IMR-90 (cell line): ENCODE measurements at regions not wholly inside any gene's neighbourhood (a gene's known extent, or its start where the extent isn't known, plus 50 kb on each side); places are given as distances from the start of the nearest gene placed in this dataset.

Experiments used
- ATAC-seq: fragments of 200-7000 bp; cut with Tn5 transposase; 2 replicates; pipeline ENCODE4 v1.9.1; 2020; ENCODE audit warnings: low read depth, mild to moderate bottlenecking, moderate library complexity
- BruUV-seq: library from RNA; stranded (reverse); fragments of 400-500 nt; replicated peaks from 2 replicates; lab custom pipeline; 2021; lab: Mats Ljungman, UMichigan
- CTCF ChIA-PET: fragments of 300-600 bp; formaldehyde crosslinking; extraction: SDS; loops from one replicate; lab custom pipeline; 2021; ENCODE audit warnings: antibody characterized with exemption; lab: Yijun Ruan, JAX
- POLR2A ChIA-PET: fragments of 300-600 bp; sonication (Branson Sonifier 250); formaldehyde crosslinking; loops from one replicate; lab custom pipeline; 2022; ENCODE audit warnings: antibody characterized with exemption; ENCODE audit not compliant: unreplicated experiment; lab: Charles Lee
- DNase-seq: peaks from one replicate; pipeline ENCODE4 v3.0.0; 2013
- H2AFZ ChIP-seq: replicated peaks from 2 replicates; pipeline ENCODE3; 2013; ENCODE audit warnings: low read length, mild to moderate bottlenecking; ENCODE audit not compliant: poor library complexity
- H2AK5ac ChIP-seq: 2 replicates; pipeline ENCODE4 v1.6.1; 2013; ENCODE audit warnings: low read depth, low read length, inconsistent platforms
- H2AK9ac ChIP-seq: replicated peaks from 2 replicates; pipeline ENCODE3; 2013; ENCODE audit warnings: mild to moderate bottlenecking, low read depth, low read length, moderate library complexity; ENCODE audit not compliant: poor library complexity
- H2BK120ac ChIP-seq: 2 replicates; pipeline ENCODE4 v1.6.1; 2013; ENCODE audit warnings: low read depth, low read length, inconsistent platforms
- H2BK15ac ChIP-seq: 3 replicates; pipeline ENCODE4 v1.6.1; 2013; ENCODE audit warnings: low read depth, low read length, inconsistent platforms
- H2BK20ac ChIP-seq: 2 replicates; pipeline ENCODE4 v1.6.1; 2013; ENCODE audit warnings: low read depth, mild to moderate bottlenecking, inconsistent platforms, low read length, moderate library complexity
- H2BK5ac ChIP-seq: 2 replicates; pipeline ENCODE4 v1.6.1; 2013; ENCODE audit warnings: mild to moderate bottlenecking, low read depth, low read length, inconsistent platforms; ENCODE audit not compliant: poor library complexity, severe bottlenecking
- H3K14ac ChIP-seq: replicated peaks from 2 replicates; pipeline ENCODE4 v1.6.1; 2013; ENCODE audit warnings: low read depth, low read length, inconsistent platforms
- H3K18ac ChIP-seq: 2 replicates; pipeline ENCODE4 v1.6.1; 2013; ENCODE audit warnings: low read depth, low read length, control low read depth
- H3K23ac ChIP-seq: 2 replicates; pipeline ENCODE4 v1.6.1; 2013; ENCODE audit warnings: low read depth, low read length, inconsistent platforms
- H3K27ac ChIP-seq: 2 replicates; pipeline ENCODE4 v1.5.1; 2013; ENCODE audit warnings: mild to moderate bottlenecking, control low read depth, low read length; ENCODE audit not compliant: insufficient read depth
- H3K27me3 ChIP-seq: 2 replicates; pipeline ENCODE4 v1.6.1; 2013; ENCODE audit warnings: low read length; ENCODE audit not compliant: control insufficient read depth, insufficient read depth
- H3K36me3 ChIP-seq: 2 replicates; pipeline ENCODE4 v1.6.1; 2013; ENCODE audit warnings: low read length, mixed read lengths; ENCODE audit not compliant: control insufficient read depth, insufficient read depth
- H3K4ac ChIP-seq: 2 replicates; pipeline ENCODE4 v1.6.1; 2013; ENCODE audit warnings: low read depth, low read length, inconsistent platforms
- H3K4me1 ChIP-seq: 2 replicates; pipeline ENCODE4 v1.6.1; 2013; ENCODE audit warnings: low read length, mixed read lengths; ENCODE audit not compliant: control insufficient read depth, insufficient read depth
- H3K4me2 ChIP-seq: 2 replicates; pipeline ENCODE4 v1.6.1; 2013; ENCODE audit warnings: low read depth, mild to moderate bottlenecking, control low read depth, low read length, moderate library complexity
- H3K4me3 ChIP-seq: 2 replicates; pipeline ENCODE4 v1.5.1; 2013; ENCODE audit warnings: low read depth, mild to moderate bottlenecking, control low read depth, low read length, moderate library complexity; ENCODE audit not compliant: insufficient read depth
- H3K56ac ChIP-seq: 2 replicates; pipeline ENCODE4 v1.6.1; 2013; ENCODE audit warnings: low read length, inconsistent platforms; ENCODE audit not compliant: insufficient read depth; ENCODE audit errors: extremely low read depth
- H3K79me1 ChIP-seq, 2 experiments: 2 replicates each; pipeline ENCODE4 v1.6.1; 2013; ENCODE audit warnings: low read length in 2 of 2, inconsistent platforms in 1 of 2, low read depth in 1 of 2
- H3K9ac ChIP-seq: 2 replicates; pipeline ENCODE4 v1.6.1; 2013; ENCODE audit warnings: low read depth, low read length, control low read depth
- H3K9me1 ChIP-seq: 2 replicates; pipeline ENCODE4 v1.6.1; 2013; ENCODE audit warnings: low read length, inconsistent platforms; ENCODE audit not compliant: insufficient read depth
- H3K9me3 ChIP-seq: 2 replicates; pipeline ENCODE4 v1.6.1; 2013; ENCODE audit warnings: low read length; ENCODE audit not compliant: control insufficient read depth, insufficient read depth
- H4K20me1 ChIP-seq: 2 replicates; pipeline ENCODE4 v1.6.1; 2013; ENCODE audit warnings: low read length, inconsistent platforms; ENCODE audit not compliant: insufficient read depth
- H4K5ac ChIP-seq: 2 replicates; pipeline ENCODE4 v1.6.1; 2013; ENCODE audit warnings: mild to moderate bottlenecking, low read depth, low read length, control low read depth
- H4K8ac ChIP-seq, 2 experiments: 2 replicates each; pipeline ENCODE4 v1.6.1; 2013; ENCODE audit warnings: low read depth in 2 of 2, low read length in 2 of 2, control low read depth in 1 of 2, inconsistent platforms in 1 of 2
- H4K91ac ChIP-seq: 2 replicates; pipeline ENCODE4 v1.6.1; 2013; ENCODE audit warnings: low read depth, low read length, inconsistent platforms; ENCODE audit not compliant: insufficient read depth
- BHLHE40 ChIP-seq: fragments of 150-350 bp; IDR thresholded peaks from 2 replicates; pipeline ENCODE4 v1.6.1; 2016; ENCODE audit warnings: mild to moderate bottlenecking, low read depth, low read length
- CEBPB ChIP-seq: IDR thresholded peaks from 2 replicates; pipeline ENCODE4 v1.6.1; 2012; ENCODE audit warnings: low read depth, low read length, improper control_type of control experiment
- FOS ChIP-seq: fragments of 150-350 bp; IDR thresholded peaks from 2 replicates; pipeline ENCODE4 v1.6.1; 2016; ENCODE audit warnings: low read depth, low read length
- NFE2L2 ChIP-seq: fragments of 150-350 bp; IDR thresholded peaks from 2 replicates; pipeline ENCODE4 v1.6.1; 2016; ENCODE audit warnings: low read depth, mild to moderate bottlenecking, low read length
- POLR2A ChIP-seq: IDR thresholded peaks from 2 replicates; pipeline ENCODE4 v1.6.1; 2012; ENCODE audit warnings: mild to moderate bottlenecking, low read depth, low read length
- RAD21 ChIP-seq: IDR thresholded peaks from 2 replicates; pipeline ENCODE4 v1.6.1; 2012; ENCODE audit warnings: low read length, improper control_type of control experiment
- RFX5 ChIP-seq: IDR thresholded peaks from 2 replicates; pipeline ENCODE4 v1.8.0; 2012; ENCODE audit warnings: low read depth, mild to moderate bottlenecking, low read length, moderate library complexity
- SMC3 ChIP-seq: fragments of 150-350 bp; IDR thresholded peaks from 2 replicates; pipeline ENCODE4 v1.6.1; 2016; ENCODE audit warnings: low read depth, mild to moderate bottlenecking, antibody characterized with exemption, low read length, moderate library complexity
- USF2 ChIP-seq: fragments of 150-350 bp; IDR thresholded peaks from 2 replicates; pipeline ENCODE4 v1.6.1; 2017; ENCODE audit warnings: mild to moderate bottlenecking, antibody characterized with exemption, low read length, low read depth
- WGBS, 2 experiments: methylation state at CpG; one replicate each; pipeline versions ENCODE4 v1.1.5 to v1.1.7; 2013; ENCODE audit warnings: missing lambda C conversion rate in 2 of 2; ENCODE audit not compliant: insufficient read length in 1 of 2; ENCODE audit errors: extremely low coverage in 2 of 2; 5-methylcytosine and 5-hydroxymethylcytosine counted together
- dilution Hi-C: fragments of 300-500 bp; cut with HindIII; formaldehyde crosslinking; loops from one replicate; pipeline ENCODE4 v1.14.3; 2018; ENCODE audit warnings: low sequenced_read_pairs; ENCODE audit not compliant: unreplicated experiment
- in situ Hi-C: fragments of 300-500 bp; cut with MboI; formaldehyde crosslinking; loops from 3 replicates; pipeline ENCODE4 v1.14.3; 2019; ENCODE audit warnings: low sequenced_read_pairs, inconsistent platforms, mixed read lengths
- intact Hi-C: fragments of 100-400 bp; cut with micrococcal nuclease; formaldehyde crosslinking; loops from 2 replicates; pipeline ENCODE4 v1.10.0; 2022
- TF ChIP-seq, protein P1 (sequence below): conservative IDR thresholded peaks from 2 replicates; pipeline ENCODE4 v1.5.1; 2012; ENCODE audit warnings: mild to moderate bottlenecking, low read depth, low read length, improper control_type of control experiment
- TF ChIP-seq, protein P2 (sequence below): fragments of 150-350 bp; IDR thresholded peaks from 2 replicates; pipeline ENCODE4 v1.6.1; 2016; ENCODE audit warnings: low read depth, mild to moderate bottlenecking, low read length, moderate library complexity, borderline replicate concordance

GRCh38 chr2:200159829-200160781 lies 146.4 kb upstream of the SPATS2L start (continued):
- no peak for TF ChIP-seq USF2

- Histone ChIP-seq H2BK15ac (no peak overlapping the region), H3K27me3 (no peaks in the 10 kb centered on the region), H3K14ac (no peak overlapping the region), H4K5ac (no peak overlapping the region), H3K4me1 (peaks cover 13% of the 10 kb centered on the region), H3K79me1 (no peaks in the 10 kb centered on the region), H3K9ac (no peak overlapping the region), H3K4me3 (no peak overlapping the region), H2BK5ac (no peak overlapping the region), H3K36me3 (no peaks in the 10 kb centered on the region), H3K4ac (no peak overlapping the region), H4K8ac (no peak overlapping the region), H3K18ac (no peak overlapping the region), H2BK120ac (no peak overlapping the region), H3K56ac (no peak overlapping the region), H3K9me1 (no peaks in the 10 kb centered on the region; the same call in 1 of the 2 replicates), H2AK9ac (no peak overlapping the region), H4K20me1 (no peaks in the 10 kb centered on the region), H3K9me3 (peaks cover 9% of the 10 kb centered on the region), H2BK20ac (no peak overlapping the region), H3K23ac (no peak overlapping the region), H2AFZ (no peak overlapping the region), H4K91ac (no peak overlapping the region), H2AK5ac (no peak overlapping the region), H3K4me2 (no peak overlapping the region), H3K27ac (no peak overlapping the region)
- dilution Hi-C loops: no loop called here
- in situ Hi-C loops: no loop called here
- WGBS, 2 experiments: no CpG with 5 or more reads among the region's 3 CpGs
- ATAC-seq: no peak
- no peak for DNase-seq
- ChIA-PET POLR2A (no interaction called here), CTCF (interaction anchor here (0.5 kb wide), 1 partner anchor 12 kb away, joined by 3 read pairs; no protein-coding TSS in a partner anchor)
- intact Hi-C loops: no loop called here
- no TSS peak for BruUV-seq
- TF ChIP-seq SMC3: no peak
- TF ChIP-seq CEBPB: no peak
- TF ChIP-seq POLR2A: no peak
- TF ChIP-seq, protein P1, sequence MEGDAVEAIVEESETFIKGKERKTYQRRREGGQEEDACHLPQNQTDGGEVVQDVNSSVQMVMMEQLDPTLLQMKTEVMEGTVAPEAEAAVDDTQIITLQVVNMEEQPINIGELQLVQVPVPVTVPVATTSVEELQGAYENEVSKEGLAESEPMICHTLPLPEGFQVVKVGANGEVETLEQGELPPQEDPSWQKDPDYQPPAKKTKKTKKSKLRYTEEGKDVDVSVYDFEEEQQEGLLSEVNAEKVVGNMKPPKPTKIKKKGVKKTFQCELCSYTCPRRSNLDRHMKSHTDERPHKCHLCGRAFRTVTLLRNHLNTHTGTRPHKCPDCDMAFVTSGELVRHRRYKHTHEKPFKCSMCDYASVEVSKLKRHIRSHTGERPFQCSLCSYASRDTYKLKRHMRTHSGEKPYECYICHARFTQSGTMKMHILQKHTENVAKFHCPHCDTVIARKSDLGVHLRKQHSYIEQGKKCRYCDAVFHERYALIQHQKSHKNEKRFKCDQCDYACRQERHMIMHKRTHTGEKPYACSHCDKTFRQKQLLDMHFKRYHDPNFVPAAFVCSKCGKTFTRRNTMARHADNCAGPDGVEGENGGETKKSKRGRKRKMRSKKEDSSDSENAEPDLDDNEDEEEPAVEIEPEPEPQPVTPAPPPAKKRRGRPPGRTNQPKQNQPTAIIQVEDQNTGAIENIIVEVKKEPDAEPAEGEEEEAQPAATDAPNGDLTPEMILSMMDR: no peak
- no peak for TF ChIP-seq NFE2L2
- TF ChIP-seq USF2: no peak
- no peak for TF ChIP-seq RAD21
- TF ChIP-seq BHLHE40: no peak
- TF ChIP-seq RFX5: no peak
- TF ChIP-seq, protein P2, sequence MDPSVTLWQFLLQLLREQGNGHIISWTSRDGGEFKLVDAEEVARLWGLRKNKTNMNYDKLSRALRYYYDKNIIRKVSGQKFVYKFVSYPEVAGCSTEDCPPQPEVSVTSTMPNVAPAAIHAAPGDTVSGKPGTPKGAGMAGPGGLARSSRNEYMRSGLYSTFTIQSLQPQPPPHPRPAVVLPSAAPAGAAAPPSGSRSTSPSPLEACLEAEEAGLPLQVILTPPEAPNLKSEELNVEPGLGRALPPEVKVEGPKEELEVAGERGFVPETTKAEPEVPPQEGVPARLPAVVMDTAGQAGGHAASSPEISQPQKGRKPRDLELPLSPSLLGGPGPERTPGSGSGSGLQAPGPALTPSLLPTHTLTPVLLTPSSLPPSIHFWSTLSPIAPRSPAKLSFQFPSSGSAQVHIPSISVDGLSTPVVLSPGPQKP: no peak
- no peak for TF ChIP-seq FOS
Observed at GRCh38 chr2:200161458-200161857, 145.0 kb upstream of the SPATS2L start.
